HCT116 (cell line): ENCODE measurements at regions not wholly inside any gene's neighbourhood (a gene's known extent, or its start where the extent isn't known, plus 50 kb on each side); places are given as distances from the start of the nearest gene placed in this dataset.

Experiments
- ATAC-seq: fragments of 200-7000 bp; cut with Tn5 transposase; 2 replicates; pipeline ENCODE4 v1.9.1; 2020; ENCODE audit warnings: mild to moderate bottlenecking, moderate library complexity
- BruUV-seq: library from RNA; stranded (reverse); fragments of 400-500 nt; replicated peaks from 2 replicates; lab custom pipeline; 2021; lab: Mats Ljungman, UMichigan
- CTCF ChIA-PET: fragments of 300-600 bp; sonication (Branson Sonifier 250); formaldehyde crosslinking; loops from one replicate; lab custom pipeline; 2021; ENCODE audit warnings: antibody characterized with exemption; lab: Charles Lee
- POLR2A ChIA-PET: fragments of 300-600, 350-600 bp; sonication (Branson Sonifier 250); formaldehyde crosslinking; loops from one replicate; lab custom pipeline; 2021; ENCODE audit warnings: antibody characterized with exemption; lab: Charles Lee
- RAD21 ChIA-PET, 2 experiments: fragments of 300-600 bp; sonication (Branson Sonifier 250); formaldehyde crosslinking; loops; one replicate each; lab custom pipeline; 2023; ENCODE audit warnings: low total read pairs in 2 of 2; ENCODE audit not compliant: uncharacterized antibody in 2 of 2, unreplicated experiment in 2 of 2, low non-redundant PET in 1 of 2; lab: Charles Lee
- DNase-seq: peaks from one replicate; pipeline ENCODE4 v3.0.0-alpha.2; 2010; ENCODE audit warnings: low read depth, low spot score
- H2AFZ ChIP-seq: fragments of 200-600 bp; shearing (Covaris generic), sonication (generic); 2 replicates; pipeline ENCODE4 v1.6.1; 2017; ENCODE audit warnings: low read depth, mixed run types, mixed read lengths, antibody characterized with exemption, low read length; ENCODE audit not compliant: poor library complexity, severe bottlenecking
- H3K27ac ChIP-seq: 2 replicates; pipeline ENCODE4 v1.5.1; 2012; ENCODE audit warnings: low read depth, low read length
- H3K27me3 ChIP-seq: fragments of 200-600 bp; sonication (generic); 2 replicates; pipeline ENCODE4 v1.6.1; 2016; ENCODE audit warnings: mixed run types, low read length, mixed read lengths; ENCODE audit not compliant: insufficient read depth
- H3K36me3 ChIP-seq, 2 experiments: fragments of 200-500 bp in 1 of 2; fragments of 200-600 bp in 1 of 2; sonication (Bioruptor generic) in 1 of 2; sonication (generic) in 1 of 2; 2 replicates each; pipeline versions ENCODE4 v1.5.1 to v1.6.1; 2014 to 2016; ENCODE audit warnings: low read length in 2 of 2, inconsistent platforms in 1 of 2, mixed read lengths in 1 of 2, mixed run types in 1 of 2; ENCODE audit not compliant: insufficient read depth in 2 of 2, control insufficient read depth in 1 of 2
- H3K4me1 ChIP-seq, 2 experiments: fragments of 200-600 bp in 1 of 2; sonication (generic) in 1 of 2; 2 replicates each; pipeline versions ENCODE4 v1.5.1 to v1.6.1; 2012 to 2017; ENCODE audit warnings: low read length in 2 of 2, inconsistent platforms in 1 of 2, mild to moderate bottlenecking in 1 of 2, mixed read lengths in 1 of 2, mixed run types in 1 of 2, moderate library complexity in 1 of 2; ENCODE audit not compliant: insufficient read depth in 2 of 2, control insufficient read depth in 1 of 2
- H3K4me2 ChIP-seq: fragments of 200-600 bp; sonication (generic); 2 replicates; pipeline ENCODE4 v1.6.1; 2017; ENCODE audit warnings: mixed run types, low read length, mixed read lengths
- H3K4me3 ChIP-seq, 2 experiments: fragments of 200-600 bp in 1 of 2; sonication (generic) in 1 of 2; replicated peaks in 1 of 2; 2 replicates each; pipeline ENCODE4 v1.5.1; 2011 to 2016; ENCODE audit warnings: low read length in 2 of 2, control low read depth in 1 of 2, low read depth in 1 of 2, mild to moderate bottlenecking in 1 of 2, mixed read lengths in 1 of 2, mixed run types in 1 of 2
- H3K79me2 ChIP-seq: fragments of 200-600 bp; sonication (generic); 2 replicates; pipeline ENCODE4 v1.6.1; 2017; ENCODE audit warnings: mild to moderate bottlenecking, mixed run types, low read length, moderate library complexity, mixed read lengths; ENCODE audit not compliant: insufficient read depth
- H3K9ac ChIP-seq: fragments of 200-600 bp; sonication (generic); 2 replicates; pipeline ENCODE4 v1.6.1; 2016; ENCODE audit warnings: low read length, mixed read lengths
- H3K9me2 ChIP-seq: fragments of 200-600 bp; sonication (generic), shearing (Covaris generic); 2 replicates; pipeline ENCODE4 v1.6.1; 2017; ENCODE audit warnings: mixed run types, mild to moderate bottlenecking, moderate library complexity; ENCODE audit not compliant: insufficient read depth
- H3K9me3 ChIP-seq, 2 experiments: fragments of 200-500 bp in 1 of 2; fragments of 200-600 bp in 1 of 2; sonication (Bioruptor generic) in 1 of 2; sonication (generic) in 1 of 2; 2 replicates each; pipeline ENCODE4 v1.6.1; 2014 to 2017; ENCODE audit warnings: low read length in 2 of 2, mixed read lengths in 2 of 2, inconsistent platforms in 1 of 2, low read depth in 1 of 2, mild to moderate bottlenecking in 1 of 2, mixed run types in 1 of 2, moderate library complexity in 1 of 2; ENCODE audit not compliant: control insufficient read depth in 1 of 2, insufficient read depth in 1 of 2
- H4K20me1 ChIP-seq: fragments of 200-600 bp; sonication (generic), shearing (Covaris generic); 2 replicates; pipeline ENCODE4 v1.6.1; 2017; ENCODE audit warnings: mixed run types, mild to moderate bottlenecking, moderate library complexity; ENCODE audit not compliant: insufficient read depth
- CBX3 ChIP-seq: IDR thresholded peaks from 2 replicates; pipeline ENCODE4 v1.6.1; 2012; ENCODE audit warnings: low read depth
- CEBPB ChIP-seq: IDR thresholded peaks from 2 replicates; pipeline ENCODE4 v1.6.1; 2012; ENCODE audit warnings: low read depth
- EGR1 ChIP-seq: IDR thresholded peaks from 2 replicates; pipeline ENCODE4 v1.6.1; 2012; ENCODE audit warnings: low read depth
- ELF1 ChIP-seq: IDR thresholded peaks from 2 replicates; pipeline ENCODE4 v1.6.1; 2012; ENCODE audit warnings: low read depth, borderline replicate concordance
- EZH2 ChIP-seq: fragments of 200-600 bp; sonication (generic); IDR thresholded peaks from 2 replicates; pipeline ENCODE4 v1.6.1; 2017; ENCODE audit warnings: antibody characterized with exemption, mixed run types
- EZH2phosphoT487 ChIP-seq: fragments of 200-600 bp; IDR thresholded peaks from 2 replicates; pipeline ENCODE4 v1.6.1; 2018; ENCODE audit warnings: antibody characterized with exemption, borderline replicate concordance
- FOSL1 ChIP-seq: IDR thresholded peaks from 2 replicates; pipeline ENCODE4 v1.6.1; 2012; ENCODE audit warnings: low read depth
- JUND ChIP-seq: IDR thresholded peaks from 2 replicates; pipeline ENCODE4 v1.6.1; 2012
- MAX ChIP-seq: IDR thresholded peaks from 2 replicates; pipeline ENCODE4 v1.6.1; 2012
- POLR2A ChIP-seq: IDR thresholded peaks from 2 replicates; pipeline ENCODE4 v1.7.0; 2011; ENCODE audit warnings: borderline replicate concordance; ENCODE audit not compliant: insufficient read depth, insufficient read length; ENCODE audit errors: extremely low read depth
- POLR2AphosphoS5 ChIP-seq: IDR thresholded peaks from 2 replicates; pipeline ENCODE4 v1.6.1; 2011; ENCODE audit warnings: mild to moderate bottlenecking, low read depth, low read length, moderate library complexity
- RAD21 ChIP-seq: IDR thresholded peaks from 2 replicates; pipeline ENCODE4 v1.6.1; 2012; ENCODE audit warnings: low read depth, mild to moderate bottlenecking
- REST ChIP-seq: IDR thresholded peaks from 2 replicates; pipeline ENCODE4 v1.6.1; 2012; ENCODE audit warnings: low read depth
- SIN3A ChIP-seq: IDR thresholded peaks from 2 replicates; pipeline ENCODE4 v1.6.1; 2012; ENCODE audit warnings: low read depth
- SRF ChIP-seq: IDR thresholded peaks from 2 replicates; pipeline ENCODE4 v1.6.1; 2012; ENCODE audit warnings: low read depth
- TCF7L2 ChIP-seq: IDR thresholded peaks from 2 replicates; pipeline ENCODE4 v1.7.0; 2011; ENCODE audit warnings: borderline replicate concordance, inconsistent platforms; ENCODE audit not compliant: insufficient read depth, insufficient read length; ENCODE audit errors: extremely low read depth
- YY1 ChIP-seq: IDR thresholded peaks from 2 replicates; pipeline ENCODE4 v1.6.1; 2011; ENCODE audit warnings: low read length, low read depth, moderate library complexity, mild to moderate bottlenecking; ENCODE audit not compliant: insufficient replicate concordance; ENCODE audit errors: extremely low read depth
- ZFX ChIP-seq: fragments of 450-650 bp; IDR thresholded peaks from 2 replicates; pipeline ENCODE4 v1.6.1; 2017
- ZNF274 ChIP-seq: fragments of 200-500 bp; sonication (Bioruptor generic); IDR thresholded peaks from 2 replicates; pipeline ENCODE4 v1.6.1; 2014; ENCODE audit warnings: mild to moderate bottlenecking, low read depth, low read length, inconsistent platforms
- intact Hi-C: fragments of 100-400 bp; cut with micrococcal nuclease; formaldehyde crosslinking; loops from 2 replicates; pipeline ENCODE4 v1.10.0; 2022
- TF ChIP-seq, protein P1 (sequence below): IDR thresholded peaks from 2 replicates; pipeline ENCODE4 v1.6.1; 2012
- TF ChIP-seq, protein P2 (sequence below): IDR thresholded peaks from 2 replicates; pipeline ENCODE4 v1.6.1; 2011; ENCODE audit warnings: mild to moderate bottlenecking, low read length, moderate library complexity; ENCODE audit not compliant: insufficient replicate concordance; ENCODE audit errors: extremely low read depth

DNA sequence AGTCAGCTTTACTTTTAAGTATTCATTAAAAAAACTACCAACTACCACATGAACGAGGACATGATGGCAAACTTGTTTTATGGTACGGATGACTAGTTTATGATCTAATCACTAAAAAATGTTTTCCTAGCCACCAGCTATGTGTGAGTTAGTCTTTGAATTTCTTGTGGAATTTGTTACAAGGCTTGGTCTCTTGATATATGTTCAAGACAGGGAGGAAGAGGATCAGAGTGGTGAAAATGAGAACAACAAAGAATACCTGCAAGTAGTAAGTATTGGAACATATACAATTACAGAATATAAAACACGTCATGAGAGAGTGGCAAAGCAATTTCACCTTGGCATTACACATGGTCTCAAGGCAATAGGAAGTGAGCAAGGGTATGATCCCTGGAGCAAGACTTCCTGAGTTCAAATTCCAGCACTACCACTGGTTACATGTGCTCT lies 548.6 kb upstream of the TLE4 start:
- Histone ChIP-seq H3K9ac (no peak overlapping the region; the same call in 1 of the 2 replicates), H3K4me1 (peaks cover 8 to 28% of the 10 kb centered on the region in 2 experiments; a peak in 3 of 4 replicates), H3K4me3 (0 out of 4 replicates have a peak overlapping the region, but pooled peaks of 1 of the 2 experiments have one; percentile 3), H3K9me2 (no peaks in the 10 kb centered on the region), H2AFZ (peak overlapping the region; percentile 88), H3K4me2 (peak overlapping the region; percentile 62), H3K9me3 (no peaks in the 10 kb centered on the region), H3K27ac (peak overlapping the region; percentile 53; the same call in 1 of the 2 replicates), H4K20me1 (no peaks in the 10 kb centered on the region), H3K79me2 (no peaks in the 10 kb centered on the region), H3K36me3 (no peaks in the 10 kb centered on the region), H3K27me3 (no peaks in the 10 kb centered on the region)
- intact Hi-C loops, result no loop called here
- DNase-seq (peak; percentile 44), ATAC-seq (peak; percentile 80)
- RAD21 ChIA-PET, result no interaction called here
- CTCF ChIA-PET, result no interaction called here
- no TSS peak for BruUV-seq
- POLR2A ChIA-PET, result no interaction called here
- TF ChIP-seq EZH2, result no peak
- TF ChIP-seq CBX3, result no peak
- no peak for TF ChIP-seq RAD21
- no peak for TF ChIP-seq REST
- no peak for TF ChIP-seq POLR2AphosphoS5
- TF ChIP-seq, protein P1, sequence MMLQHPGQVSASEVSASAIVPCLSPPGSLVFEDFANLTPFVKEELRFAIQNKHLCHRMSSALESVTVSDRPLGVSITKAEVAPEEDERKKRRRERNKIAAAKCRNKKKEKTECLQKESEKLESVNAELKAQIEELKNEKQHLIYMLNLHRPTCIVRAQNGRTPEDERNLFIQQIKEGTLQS, result no peak
- peak; percentile 83 for TF ChIP-seq JUND
- no peak for TF ChIP-seq SIN3A
- TF ChIP-seq POLR2A, result no peak
- TF ChIP-seq CEBPB, result 0 out of 2 replicates have a peak, but pooled peaks have one; percentile 46
- no peak for TF ChIP-seq EZH2phosphoT487
- TF ChIP-seq FOSL1, result peak; percentile 80
- TF ChIP-seq YY1, result no peak
- no peak for TF ChIP-seq TCF7L2
- no peak for TF ChIP-seq ELF1
- TF ChIP-seq ZFX, result no peak
- peak; percentile 14; the same call in 1 of the 2 replicates for TF ChIP-seq SRF
- TF ChIP-seq, protein P2, sequence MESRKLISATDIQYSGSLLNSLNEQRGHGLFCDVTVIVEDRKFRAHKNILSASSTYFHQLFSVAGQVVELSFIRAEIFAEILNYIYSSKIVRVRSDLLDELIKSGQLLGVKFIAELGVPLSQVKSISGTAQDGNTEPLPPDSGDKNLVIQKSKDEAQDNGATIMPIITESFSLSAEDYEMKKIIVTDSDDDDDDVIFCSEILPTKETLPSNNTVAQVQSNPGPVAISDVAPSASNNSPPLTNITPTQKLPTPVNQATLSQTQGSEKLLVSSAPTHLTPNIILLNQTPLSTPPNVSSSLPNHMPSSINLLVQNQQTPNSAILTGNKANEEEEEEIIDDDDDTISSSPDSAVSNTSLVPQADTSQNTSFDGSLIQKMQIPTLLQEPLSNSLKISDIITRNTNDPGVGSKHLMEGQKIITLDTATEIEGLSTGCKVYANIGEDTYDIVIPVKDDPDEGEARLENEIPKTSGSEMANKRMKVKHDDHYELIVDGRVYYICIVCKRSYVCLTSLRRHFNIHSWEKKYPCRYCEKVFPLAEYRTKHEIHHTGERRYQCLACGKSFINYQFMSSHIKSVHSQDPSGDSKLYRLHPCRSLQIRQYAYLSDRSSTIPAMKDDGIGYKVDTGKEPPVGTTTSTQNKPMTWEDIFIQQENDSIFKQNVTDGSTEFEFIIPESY, result no peak
- no peak for TF ChIP-seq EGR1
- no peak; the same call in 1 of the 2 replicates for TF ChIP-seq MAX
- no peak for TF ChIP-seq ZNF274
